ENCODE measurements at regions not wholly inside any gene's neighbourhood (a gene's known extent, or its start where the extent isn't known, plus 50 kb on each side); places are given as distances from the start of the nearest gene placed in this dataset.

DNA sequence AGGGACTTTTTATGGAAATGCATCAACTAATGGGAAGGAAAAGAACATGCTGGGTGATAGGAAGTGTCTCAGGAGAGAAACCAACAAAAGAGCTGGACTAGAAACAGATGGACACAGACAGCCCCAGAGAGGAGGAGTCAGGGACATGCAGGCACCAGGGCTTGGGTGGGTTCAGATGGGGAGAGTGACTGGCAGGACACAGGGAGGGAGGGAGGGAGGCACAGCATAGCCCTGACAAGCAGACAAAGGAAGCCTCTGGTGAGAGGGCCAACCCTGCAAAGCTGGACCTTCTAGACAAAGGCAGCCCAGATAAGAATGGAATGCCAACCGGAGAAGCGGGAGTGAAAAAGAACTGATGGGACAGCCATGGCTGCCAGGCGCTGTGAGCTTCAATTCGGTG, 568.8 kb downstream of the AJAP1 start:
- TF ChIP-seq, protein P1, sequence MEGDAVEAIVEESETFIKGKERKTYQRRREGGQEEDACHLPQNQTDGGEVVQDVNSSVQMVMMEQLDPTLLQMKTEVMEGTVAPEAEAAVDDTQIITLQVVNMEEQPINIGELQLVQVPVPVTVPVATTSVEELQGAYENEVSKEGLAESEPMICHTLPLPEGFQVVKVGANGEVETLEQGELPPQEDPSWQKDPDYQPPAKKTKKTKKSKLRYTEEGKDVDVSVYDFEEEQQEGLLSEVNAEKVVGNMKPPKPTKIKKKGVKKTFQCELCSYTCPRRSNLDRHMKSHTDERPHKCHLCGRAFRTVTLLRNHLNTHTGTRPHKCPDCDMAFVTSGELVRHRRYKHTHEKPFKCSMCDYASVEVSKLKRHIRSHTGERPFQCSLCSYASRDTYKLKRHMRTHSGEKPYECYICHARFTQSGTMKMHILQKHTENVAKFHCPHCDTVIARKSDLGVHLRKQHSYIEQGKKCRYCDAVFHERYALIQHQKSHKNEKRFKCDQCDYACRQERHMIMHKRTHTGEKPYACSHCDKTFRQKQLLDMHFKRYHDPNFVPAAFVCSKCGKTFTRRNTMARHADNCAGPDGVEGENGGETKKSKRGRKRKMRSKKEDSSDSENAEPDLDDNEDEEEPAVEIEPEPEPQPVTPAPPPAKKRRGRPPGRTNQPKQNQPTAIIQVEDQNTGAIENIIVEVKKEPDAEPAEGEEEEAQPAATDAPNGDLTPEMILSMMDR (conservative IDR thresholded peaks at IDR 0.05; ENCODE audit: low read depth, low read length) = no peak
- DNase-seq (ENCODE audit: low read depth) = no peak
- no peak overlapping the region for H3K4me3 ChIP-seq (ENCODE audit: low read depth, low read length)

DNA sequence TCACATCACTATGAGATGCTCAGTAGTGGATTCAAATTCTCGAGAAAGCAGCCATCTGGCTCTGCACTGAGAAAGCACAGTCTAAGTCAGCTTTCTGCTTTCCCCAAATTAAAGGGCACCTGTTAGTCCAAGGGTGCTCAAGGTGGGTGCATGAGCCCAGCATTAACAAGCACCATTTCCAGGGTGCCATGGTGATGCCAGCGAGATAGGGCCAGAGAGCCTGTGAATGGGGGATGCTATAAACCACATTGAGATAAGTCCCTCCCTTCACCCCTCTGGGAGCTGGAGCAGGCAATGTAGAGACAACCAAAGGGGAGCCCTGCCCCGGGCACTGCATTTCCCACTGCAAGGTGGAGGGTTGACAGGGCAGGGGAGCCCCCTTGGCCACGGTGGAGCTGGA, 568.2 kb downstream of the AJAP1 start:
- TF ChIP-seq, protein P1 (conservative IDR thresholded peaks at IDR 0.05; ENCODE audit: low read depth, low read length) = no peak
- DNase-seq (ENCODE audit: low read depth) = no peak
- no peak overlapping the region for H3K4me3 ChIP-seq (ENCODE audit: low read depth, low read length)

DNA sequence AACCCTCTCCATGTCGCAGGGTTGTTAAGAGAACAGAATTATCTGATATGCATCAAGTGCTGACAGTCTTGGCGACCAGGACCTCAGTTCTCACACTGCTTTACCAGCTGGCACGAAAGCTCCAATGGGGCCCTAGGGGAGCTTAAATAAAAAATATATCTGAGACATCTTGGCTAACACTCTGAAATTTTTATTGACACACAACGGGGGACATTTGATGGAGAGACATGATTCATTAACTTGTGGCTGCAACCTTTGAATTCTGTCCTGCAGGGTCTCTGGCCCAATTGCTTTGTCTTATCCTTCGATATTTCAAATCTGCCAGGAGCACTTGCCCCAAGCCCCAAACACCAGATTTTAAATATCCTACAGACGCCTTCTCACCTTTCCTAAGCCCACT, 567.0 kb downstream of the AJAP1 start:
- TF ChIP-seq, protein P1 (conservative IDR thresholded peaks at IDR 0.05; ENCODE audit: low read depth, low read length) = no peak

DNA sequence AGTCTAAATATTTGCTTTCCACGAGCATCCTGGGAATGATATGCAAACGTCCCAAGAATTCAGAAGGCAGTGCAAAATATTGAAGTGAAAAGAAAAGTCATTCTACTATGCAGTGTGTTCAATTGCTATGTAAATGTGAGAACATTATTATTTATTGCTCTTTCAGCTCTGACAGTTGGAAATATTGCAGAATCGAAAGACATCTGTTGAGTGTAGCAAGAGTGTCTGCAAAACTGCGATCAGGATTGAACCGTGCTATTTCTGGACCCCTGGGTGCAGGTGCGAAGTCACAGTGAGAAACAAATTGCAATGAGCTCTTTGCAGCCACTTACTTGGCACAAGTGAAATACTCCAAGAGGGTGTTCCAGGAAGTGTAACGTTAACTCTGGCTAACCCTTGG, 566.4 kb downstream of the AJAP1 start:
- DNase-seq (ENCODE audit: low read depth) = no peak
- no peak overlapping the region for H3K4me3 ChIP-seq (ENCODE audit: low read depth, low read length)
- TF ChIP-seq, protein P1 (conservative IDR thresholded peaks at IDR 0.05; ENCODE audit: low read depth, low read length) = no peak

More for the DNA sequence above, 567.0 kb downstream of the AJAP1 start:
- no peak for DNase-seq (ENCODE audit: low read depth)
- no peak overlapping the region for H3K4me3 ChIP-seq (ENCODE audit: low read depth, low read length)

DNA sequence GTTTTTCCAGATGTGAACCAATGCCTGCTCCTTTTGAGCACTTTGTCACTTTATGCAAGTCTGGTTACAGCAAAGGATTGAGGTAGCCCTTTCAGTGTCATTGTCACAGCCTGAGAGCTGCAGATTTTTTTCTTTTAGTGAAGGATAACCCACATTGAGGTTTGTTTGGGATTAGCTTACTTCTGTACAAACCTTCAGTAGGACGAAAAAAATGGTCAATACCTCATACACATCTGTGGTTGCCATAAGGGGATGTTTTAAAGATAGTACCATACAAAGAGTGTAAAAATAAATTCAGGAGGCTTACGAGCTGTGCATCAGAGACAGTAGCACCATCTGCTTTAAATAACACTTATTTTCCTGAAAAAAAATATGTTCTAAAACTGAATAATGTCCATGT, 566.0 kb downstream of the AJAP1 start:
- TF ChIP-seq, protein P1 (conservative IDR thresholded peaks at IDR 0.05; ENCODE audit: low read depth, low read length) = no peak
- no peak overlapping the region for H3K4me3 ChIP-seq (ENCODE audit: low read depth, low read length)
- DNase-seq (ENCODE audit: low read depth) = no peak

DNA sequence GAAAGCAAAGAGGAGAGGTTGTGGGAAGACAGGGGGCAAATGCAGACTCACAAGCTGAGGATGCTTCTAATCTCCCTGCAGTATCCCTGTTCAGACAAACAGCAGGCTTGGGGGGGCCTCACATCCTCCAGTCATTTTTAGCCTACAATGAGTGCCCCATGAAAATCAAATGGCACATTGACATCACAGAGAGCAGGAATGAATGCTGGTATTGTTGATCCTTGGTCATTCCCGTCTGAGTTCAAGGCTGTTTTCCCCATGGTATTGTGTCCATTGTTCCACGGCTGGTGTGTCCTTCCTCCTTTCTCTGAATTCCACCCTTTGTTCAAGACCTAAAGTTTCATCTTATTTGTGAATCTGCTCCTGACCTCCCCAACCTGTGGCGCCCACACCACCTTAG, 545.6 kb downstream of the AJAP1 start:
- TF ChIP-seq, protein P1 (conservative IDR thresholded peaks at IDR 0.05; ENCODE audit: low read depth, low read length) = no peak
- DNase-seq (ENCODE audit: low read depth) = no peak
- H3K4me3 ChIP-seq (ENCODE audit: low read depth, low read length) = no peak overlapping the region

DNA sequence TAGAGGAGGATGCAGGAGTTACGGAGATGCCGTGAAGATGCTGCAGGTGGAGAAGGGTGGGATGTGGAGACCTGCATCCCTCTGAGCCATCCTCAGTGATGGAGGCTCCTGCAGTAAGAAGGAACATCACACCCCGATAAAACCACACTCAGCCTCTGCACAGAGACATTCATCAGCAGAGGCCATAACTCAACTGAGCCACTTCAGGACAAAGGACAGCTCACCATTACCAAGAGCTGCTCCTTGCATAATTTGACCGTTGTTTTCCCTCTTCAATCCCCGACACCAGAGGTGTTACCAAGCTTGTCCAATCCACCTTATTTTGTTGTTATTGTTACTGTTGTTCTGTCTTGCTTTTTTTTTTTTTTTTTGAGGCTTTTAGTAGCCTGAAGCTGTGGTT, 543.9 kb downstream of the AJAP1 start:
- no peak overlapping the region for H3K4me3 ChIP-seq (ENCODE audit: low read depth, low read length)
- no peak for DNase-seq (ENCODE audit: low read depth)
- TF ChIP-seq, protein P1 (conservative IDR thresholded peaks at IDR 0.05; ENCODE audit: low read depth, low read length) = no peak
